ENCODE measurements at regions not wholly inside any gene's neighbourhood (a gene's known extent, or its start where the extent isn't known, plus 50 kb on each side); places are given as distances from the start of the nearest gene placed in this dataset.

DNA sequence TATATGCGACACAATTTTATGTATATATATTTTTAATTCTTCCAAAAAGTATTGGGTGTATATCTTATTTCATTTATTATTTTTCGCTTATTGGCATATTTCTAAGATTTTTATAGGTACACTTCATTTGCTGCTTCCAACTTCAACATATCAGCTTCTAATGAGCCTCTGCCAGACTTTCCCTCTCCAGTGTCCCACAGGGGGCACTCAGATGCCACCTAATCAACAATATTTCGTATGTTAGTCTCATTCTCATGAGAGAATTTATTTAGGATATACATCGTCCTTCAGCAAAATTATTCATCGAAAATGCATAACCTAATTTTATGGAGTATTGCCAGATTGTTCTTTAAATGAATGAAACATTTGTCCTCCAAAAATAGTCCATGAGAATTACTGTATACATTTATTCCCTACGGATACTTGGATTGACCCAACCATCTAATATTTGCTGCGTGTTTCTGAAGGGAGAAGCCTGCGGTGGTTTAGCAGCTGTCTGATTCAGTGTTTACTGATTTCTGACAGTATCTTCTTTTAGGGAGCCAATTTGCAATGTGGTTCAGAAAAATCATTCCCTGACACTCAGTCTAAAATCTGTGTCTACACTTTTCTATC lies 100.6 kb upstream of the SELENOP start:
- no peak overlapping the region for H3K4me3 ChIP-seq (ENCODE audit: low read depth, low read length)
- TF ChIP-seq, protein P1, sequence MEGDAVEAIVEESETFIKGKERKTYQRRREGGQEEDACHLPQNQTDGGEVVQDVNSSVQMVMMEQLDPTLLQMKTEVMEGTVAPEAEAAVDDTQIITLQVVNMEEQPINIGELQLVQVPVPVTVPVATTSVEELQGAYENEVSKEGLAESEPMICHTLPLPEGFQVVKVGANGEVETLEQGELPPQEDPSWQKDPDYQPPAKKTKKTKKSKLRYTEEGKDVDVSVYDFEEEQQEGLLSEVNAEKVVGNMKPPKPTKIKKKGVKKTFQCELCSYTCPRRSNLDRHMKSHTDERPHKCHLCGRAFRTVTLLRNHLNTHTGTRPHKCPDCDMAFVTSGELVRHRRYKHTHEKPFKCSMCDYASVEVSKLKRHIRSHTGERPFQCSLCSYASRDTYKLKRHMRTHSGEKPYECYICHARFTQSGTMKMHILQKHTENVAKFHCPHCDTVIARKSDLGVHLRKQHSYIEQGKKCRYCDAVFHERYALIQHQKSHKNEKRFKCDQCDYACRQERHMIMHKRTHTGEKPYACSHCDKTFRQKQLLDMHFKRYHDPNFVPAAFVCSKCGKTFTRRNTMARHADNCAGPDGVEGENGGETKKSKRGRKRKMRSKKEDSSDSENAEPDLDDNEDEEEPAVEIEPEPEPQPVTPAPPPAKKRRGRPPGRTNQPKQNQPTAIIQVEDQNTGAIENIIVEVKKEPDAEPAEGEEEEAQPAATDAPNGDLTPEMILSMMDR (IDR thresholded peaks at IDR 0.05; ENCODE audit: insufficient read depth, low read depth, low read length), result peak; percentile 60
- peak; percentile 70 for DNase-seq (ENCODE audit: low read depth)

DNA sequence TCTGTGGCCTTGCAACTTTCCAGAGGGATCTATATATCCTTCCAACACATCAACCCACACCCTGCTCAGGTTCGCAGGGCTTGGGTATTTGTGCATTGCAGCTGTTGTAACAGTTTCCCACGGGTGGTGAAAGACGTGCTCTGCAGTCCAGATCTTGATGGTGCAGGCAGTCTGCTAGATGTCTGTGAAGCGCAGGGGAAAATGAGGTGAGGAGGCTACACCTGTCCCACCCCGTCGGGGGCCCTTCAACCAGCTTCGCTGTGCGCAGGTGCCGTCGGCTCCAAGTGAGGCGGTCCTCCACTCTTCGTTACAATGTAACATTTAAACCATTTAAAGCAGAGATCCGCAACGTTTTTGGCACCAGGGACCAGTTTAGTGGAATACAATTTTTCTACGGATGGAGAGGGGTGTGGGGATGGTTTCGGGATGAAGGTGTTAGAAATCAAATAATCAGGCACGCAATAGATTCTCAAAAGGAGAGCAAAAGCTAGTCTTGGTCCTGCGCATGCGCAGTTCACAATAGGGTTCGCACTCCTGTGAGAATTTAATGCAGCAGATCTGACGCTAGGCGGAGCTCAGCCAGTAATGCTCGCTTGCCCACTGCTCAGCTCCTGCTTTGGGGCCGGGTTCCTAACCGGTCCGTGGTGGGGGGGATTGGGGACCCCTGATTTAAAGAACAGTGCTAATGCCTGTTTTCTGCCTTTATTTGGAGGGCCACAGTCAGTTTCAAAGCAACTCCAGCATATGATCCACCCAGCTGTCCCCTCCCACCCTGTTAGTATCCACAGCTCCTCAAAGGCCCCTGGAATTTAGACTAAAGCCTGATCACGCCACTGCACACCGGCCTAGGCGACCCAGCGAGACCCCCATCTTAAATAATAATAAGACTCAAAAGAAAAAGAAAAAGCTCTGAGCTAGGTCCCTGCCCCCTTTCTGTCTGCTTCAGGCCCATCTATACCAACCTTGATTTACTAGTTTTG lies 97.1 kb upstream of the SELENOP start:
- peak; percentile 88 for DNase-seq (ENCODE audit: low read depth)
- peak overlapping the region; percentile 59 for H3K4me3 ChIP-seq (ENCODE audit: low read depth, low read length)
- TF ChIP-seq, protein P1 (IDR thresholded peaks at IDR 0.05; ENCODE audit: insufficient read depth, low read depth, low read length), result peak; percentile 84

DNA sequence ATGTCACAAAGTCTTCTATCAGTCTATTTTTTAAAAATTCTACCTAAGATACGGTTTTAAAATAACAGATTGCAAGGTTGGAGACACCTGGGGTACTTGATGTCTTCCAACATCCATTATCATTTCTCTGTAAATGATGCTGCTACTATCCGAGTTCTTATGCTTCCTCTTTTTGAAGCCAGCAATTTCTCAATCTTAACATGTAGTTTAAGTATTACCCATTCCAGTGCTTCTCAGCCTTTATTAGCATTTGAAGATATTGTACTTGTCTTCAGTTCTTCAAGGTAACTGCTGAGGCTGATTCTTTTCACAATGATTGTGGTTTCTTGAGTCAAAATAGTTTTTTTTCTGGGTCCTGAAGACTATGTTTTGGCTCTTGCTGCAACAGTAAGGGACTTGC lies 96.4 kb upstream of the SELENOP start:
- H3K4me3 ChIP-seq (ENCODE audit: low read depth, low read length), result no peak overlapping the region
- TF ChIP-seq, protein P1 (IDR thresholded peaks at IDR 0.05; ENCODE audit: insufficient read depth, low read depth, low read length), result no peak
- no peak for DNase-seq (ENCODE audit: low read depth)

DNA sequence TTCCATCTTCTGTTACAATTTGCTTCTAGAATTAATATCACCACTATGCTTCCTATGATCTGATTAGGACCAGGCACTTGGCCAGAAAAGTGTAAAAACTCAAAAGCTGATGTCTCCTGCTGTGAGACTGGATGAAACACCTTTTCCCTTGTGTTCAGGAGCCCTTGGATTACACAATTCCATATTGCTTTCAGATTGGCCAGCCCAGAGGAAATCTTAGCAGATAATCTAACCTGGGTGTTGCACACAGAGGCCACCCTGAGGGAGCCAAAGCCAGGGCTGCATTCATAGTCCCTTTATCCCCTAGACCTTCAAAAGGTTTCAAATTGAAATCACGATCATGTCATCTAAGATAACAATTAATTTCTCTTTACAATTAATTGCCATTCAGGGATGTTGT lies 94.1 kb upstream of the SELENOP start:
- no peak for DNase-seq (ENCODE audit: low read depth)
- H3K4me3 ChIP-seq (ENCODE audit: low read depth, low read length), result no peak overlapping the region
- TF ChIP-seq, protein P1 (IDR thresholded peaks at IDR 0.05; ENCODE audit: insufficient read depth, low read depth, low read length), result no peak

DNA sequence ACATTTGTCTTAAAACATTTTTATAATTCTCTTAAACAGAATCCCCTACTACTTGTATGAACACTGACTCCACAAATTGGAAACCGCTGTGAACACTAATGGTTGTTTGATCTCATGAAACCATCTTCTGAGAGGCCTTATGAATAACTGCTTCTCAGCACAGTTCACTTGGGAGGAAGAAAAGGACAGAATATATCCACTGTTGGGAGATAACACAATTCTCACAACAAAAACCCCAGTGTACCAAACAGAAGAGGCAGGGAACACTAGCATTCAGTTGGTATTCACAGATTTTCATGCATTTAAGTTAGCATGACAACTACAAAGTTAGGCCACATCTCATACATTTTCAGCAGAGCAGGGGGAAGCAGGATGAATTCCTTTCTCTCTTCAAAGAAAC lies 89.0 kb upstream of the SELENOP start:
- no peak for DNase-seq (ENCODE audit: low read depth)
- H3K4me3 ChIP-seq (ENCODE audit: low read depth, low read length), result no peak overlapping the region
- TF ChIP-seq, protein P1 (IDR thresholded peaks at IDR 0.05; ENCODE audit: insufficient read depth, low read depth, low read length), result no peak

DNA sequence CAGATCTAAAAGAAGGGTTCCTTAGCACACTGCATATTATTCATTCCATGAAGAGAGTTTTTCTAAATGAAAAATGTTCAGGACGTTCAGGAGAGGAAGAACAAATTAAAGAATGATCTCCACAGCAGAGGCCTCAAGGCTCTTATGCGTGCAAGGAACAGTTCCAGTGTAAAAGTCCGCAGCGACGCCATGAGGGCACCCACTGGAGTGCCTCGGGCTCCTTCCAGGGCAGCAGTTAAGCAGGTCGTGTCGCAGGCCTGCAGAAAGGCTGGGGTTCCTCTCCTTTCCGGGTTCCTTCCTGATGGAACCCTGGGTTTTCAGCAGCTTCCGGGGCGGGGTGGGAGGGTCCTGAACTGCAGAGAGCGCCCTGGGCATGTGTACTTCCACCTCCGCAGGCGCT lies 87.1 kb upstream of the SELENOP start:
- TF ChIP-seq, protein P1 (IDR thresholded peaks at IDR 0.05; ENCODE audit: insufficient read depth, low read depth, low read length), result no peak
- H3K4me3 ChIP-seq (ENCODE audit: low read depth, low read length), result no peak overlapping the region
- DNase-seq (ENCODE audit: low read depth), result no peak
